Lower leg skin (tissue), 3 donors: ENCODE measurements at regions not wholly inside any gene's neighbourhood (a gene's known extent, or its start where the extent isn't known, plus 50 kb on each side); places are given as distances from the start of the nearest gene placed in this dataset.

Source experiments
- CTCF ChIP-seq, 3 donors: fragments of 450-650 bp; IDR thresholded peaks; one replicate each; pipeline ENCODE4 v1.5.1; 2016; ENCODE audit warnings: antibody characterized with exemption in 3 of 3, mild to moderate bottlenecking in 3 of 3, moderate library complexity in 2 of 3
- POLR2A ChIP-seq, 2 donors: fragments of 450-650 bp; IDR thresholded peaks; one replicate each; pipeline ENCODE4 v1.6.1; 2016 to 2017; ENCODE audit warnings: antibody characterized with exemption in 2 of 2, mild to moderate bottlenecking in 1 of 2, moderate library complexity in 1 of 2

- TF ChIP-seq CTCF (IDR thresholded peaks at IDR 0.05) (no peak), POLR2A (IDR thresholded peaks at IDR 0.05) (no peak)
These were observed 154.2 kb upstream of the DEPDC1 start for GRCh38 chr1:68651115-68651514.
